Amniotic stem cell (primary cell): ENCODE measurements at regions not wholly inside any gene's neighbourhood (a gene's known extent, or its start where the extent isn't known, plus 50 kb on each side); places are given as distances from the start of the nearest gene placed in this dataset.

Experiments used
- DNase-seq: peaks from one replicate; lab custom pipeline; 2025; lab: John Stamatoyannopoulos, UW

- DNase-seq: no peak
Observed at GRCh38 chr15:38888701-38889221, 324.1 kb upstream of the RASGRP1 start.

GRCh38 chr15:38890194-38890593, 325.6 kb upstream of the RASGRP1 start:
- no peak for DNase-seq

- no peak for DNase-seq
Observed at GRCh38 chr15:38893925-38894242, 329.3 kb upstream of the RASGRP1 start.

GRCh38 chr15:38894243-38894948, 329.8 kb upstream of the RASGRP1 start:
- peak; percentile 75 for DNase-seq

GRCh38 chr15:38895326-38896255, 331.0 kb upstream of the RASGRP1 start:
- DNase-seq: no peak

- DNase-seq: no peak
Observed at GRCh38 chr15:38896647-38897046, 332.0 kb upstream of the RASGRP1 start.

GRCh38 chr15:38897551-38897950, 332.9 kb upstream of the RASGRP1 start:
- DNase-seq: no peak

- no peak for DNase-seq
Observed at GRCh38 chr15:38898236-38898635, 333.6 kb upstream of the RASGRP1 start.

- no peak for DNase-seq
Observed at GRCh38 chr15:38899300-38899699, 334.7 kb upstream of the RASGRP1 start.

- DNase-seq: no peak
Observed at GRCh38 chr15:38904298-38904697, 339.7 kb upstream of the RASGRP1 start.

GRCh38 chr15:38905632-38906031, 341.0 kb upstream of the RASGRP1 start:
- DNase-seq: no peak

GRCh38 chr15:38920966-38921365, 356.4 kb upstream of the RASGRP1 start:
- no peak for DNase-seq

GRCh38 chr15:38921471-38921870, 356.9 kb upstream of the RASGRP1 start:
- DNase-seq: no peak

- DNase-seq: no peak
Observed at GRCh38 chr15:38928431-38928830, 363.8 kb upstream of the RASGRP1 start.

GRCh38 chr15:38930851-38931572, 366.4 kb upstream of the RASGRP1 start:
- DNase-seq: no peak

GRCh38 chr15:38941399-38941953, 376.9 kb upstream of the RASGRP1 start:
- DNase-seq: no peak

GRCh38 chr15:38944536-38944935, 379.9 kb upstream of the RASGRP1 start:
- DNase-seq: no peak

GRCh38 chr15:38945551-38946298, 381.1 kb upstream of the RASGRP1 start:
- no peak for DNase-seq

- no peak for DNase-seq
Observed at GRCh38 chr15:38954090-38954489, 389.5 kb upstream of the RASGRP1 start.

GRCh38 chr15:38961456-38961855, 396.8 kb upstream of the RASGRP1 start:
- no peak for DNase-seq

- no peak for DNase-seq
Observed at GRCh38 chr15:38961931-38962330, 397.3 kb upstream of the RASGRP1 start.
